ENCODE measurements at regions not wholly inside any gene's neighbourhood (a gene's known extent, or its start where the extent isn't known, plus 50 kb on each side); places are given as distances from the start of the nearest gene placed in this dataset.
"Not testable (repeated sequence)": the region's sequence is repeated elsewhere in the genome, so short reads cannot be mapped to it uniquely, and the experiment has no call there.

DNA sequence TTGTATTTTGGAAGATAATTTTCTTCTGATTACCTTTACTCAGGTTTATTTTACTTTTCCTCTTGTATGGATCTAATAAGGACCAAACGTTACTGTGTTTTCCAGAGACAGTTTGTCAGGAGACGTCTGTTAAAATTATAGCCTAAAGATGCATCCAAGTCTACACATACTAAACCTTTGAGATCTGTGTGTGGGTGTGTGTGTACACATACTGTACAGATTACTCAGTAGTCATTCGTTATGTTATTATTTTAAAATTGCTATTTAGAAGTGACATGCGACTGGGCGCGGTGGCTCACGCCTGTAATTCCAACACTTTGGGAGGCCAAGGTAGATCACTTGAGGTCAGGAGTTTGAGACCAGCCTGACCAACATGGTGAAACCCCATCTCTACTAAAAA, 51.6 kb upstream of the CNTLN start:
- no peak for DNase-seq (ENCODE audit: low spot score)

GRCh38 chr9:17082343-17083064, 52.3 kb upstream of the CNTLN start:
- no peak for DNase-seq (ENCODE audit: low spot score)

- no peak for DNase-seq (ENCODE audit: low spot score)
Observed at GRCh38 chr9:17081814-17082213, 53.0 kb upstream of the CNTLN start.

GRCh38 chr9:17081351-17081750, 53.5 kb upstream of the CNTLN start:
- no peak for DNase-seq (ENCODE audit: low spot score)

- DNase-seq (ENCODE audit: low spot score), result no peak
Observed at GRCh38 chr9:17075758-17076485, 58.9 kb upstream of the CNTLN start.

GRCh38 chr9:17075146-17075757, 59.6 kb upstream of the CNTLN start:
- DNase-seq (ENCODE audit: low spot score), result no peak

DNA sequence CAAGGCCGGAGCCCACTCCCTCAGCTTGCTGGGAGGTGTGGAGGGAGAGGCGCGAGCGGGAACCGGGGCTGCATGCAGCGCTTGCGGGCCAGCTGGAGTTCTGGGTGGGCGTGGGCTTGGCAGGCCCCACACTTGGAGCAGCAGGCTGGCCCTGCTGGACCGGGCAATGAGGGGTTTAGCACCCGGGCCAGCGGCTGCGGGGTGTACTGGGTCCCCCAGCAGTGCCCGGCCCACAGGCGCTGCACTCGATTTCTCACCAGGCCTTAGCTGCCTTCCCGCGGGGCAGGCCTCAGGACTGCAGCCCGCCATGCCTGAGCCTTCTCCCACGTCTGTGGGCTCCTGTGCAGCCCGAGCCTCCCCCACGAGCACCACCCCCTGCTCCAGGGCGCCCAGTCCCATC, 62.3 kb upstream of the CNTLN start:
- not testable (repeated sequence) for DNase-seq (ENCODE audit: low spot score)

- no peak for DNase-seq (ENCODE audit: low spot score)
Observed at GRCh38 chr9:17068671-17069070, 66.2 kb upstream of the CNTLN start.

- no peak for DNase-seq (ENCODE audit: low spot score)
Observed at GRCh38 chr9:17065062-17065461, 69.8 kb upstream of the CNTLN start.

- DNase-seq (ENCODE audit: low spot score), result no peak
Observed at GRCh38 chr9:17064558-17064957, 70.3 kb upstream of the CNTLN start.

DNA sequence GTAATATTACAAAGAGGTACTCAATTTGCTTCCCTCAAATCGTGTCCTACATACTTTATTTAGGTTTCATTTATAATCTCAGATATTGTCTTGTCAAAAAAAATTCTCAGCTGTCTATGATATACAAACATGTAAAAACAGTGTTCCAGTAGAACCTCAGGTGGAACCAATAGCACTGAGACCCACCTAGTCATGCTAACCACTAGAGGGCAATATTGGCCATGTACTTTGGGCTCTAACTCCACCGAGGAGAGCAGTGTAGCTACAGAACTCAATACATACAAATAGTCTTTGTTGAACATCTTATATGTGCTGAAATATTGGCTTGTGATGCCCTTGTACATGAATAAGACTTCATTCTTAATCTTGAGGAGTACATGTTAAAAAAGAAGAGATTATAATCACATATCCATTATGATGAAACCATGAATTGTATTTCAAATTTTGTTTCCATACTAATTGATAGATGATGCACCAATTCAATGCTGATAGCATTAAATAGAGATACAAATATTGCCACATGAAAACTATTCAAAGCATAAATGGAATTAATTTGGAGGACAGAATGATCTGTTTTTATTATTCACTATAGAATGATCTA, 71.2 kb upstream of the CNTLN start:
- no peak for DNase-seq (ENCODE audit: low spot score)

- no peak for DNase-seq (ENCODE audit: low spot score)
Observed at GRCh38 chr9:17062497-17062896, 72.3 kb upstream of the CNTLN start.

DNA sequence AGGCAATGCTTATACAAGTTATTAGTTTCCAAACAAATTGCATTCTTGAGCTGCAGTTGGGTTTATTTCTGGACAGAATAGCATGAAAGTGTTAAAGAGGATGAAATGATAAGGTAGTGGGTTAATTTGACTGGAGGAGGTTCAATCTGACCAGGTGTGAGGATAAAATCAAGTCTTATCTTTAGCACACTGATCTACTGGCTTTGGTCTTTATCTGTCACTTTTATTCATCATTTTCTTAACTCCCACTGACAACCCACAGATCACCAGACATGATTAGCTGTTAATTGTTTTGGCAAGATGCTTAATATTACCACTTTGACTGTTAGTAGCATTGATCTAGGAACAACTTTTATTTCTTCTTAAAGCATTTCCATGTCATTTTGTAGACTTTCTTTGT, 74.4 kb upstream of the CNTLN start:
- DNase-seq (ENCODE audit: low spot score), result no peak

DNA sequence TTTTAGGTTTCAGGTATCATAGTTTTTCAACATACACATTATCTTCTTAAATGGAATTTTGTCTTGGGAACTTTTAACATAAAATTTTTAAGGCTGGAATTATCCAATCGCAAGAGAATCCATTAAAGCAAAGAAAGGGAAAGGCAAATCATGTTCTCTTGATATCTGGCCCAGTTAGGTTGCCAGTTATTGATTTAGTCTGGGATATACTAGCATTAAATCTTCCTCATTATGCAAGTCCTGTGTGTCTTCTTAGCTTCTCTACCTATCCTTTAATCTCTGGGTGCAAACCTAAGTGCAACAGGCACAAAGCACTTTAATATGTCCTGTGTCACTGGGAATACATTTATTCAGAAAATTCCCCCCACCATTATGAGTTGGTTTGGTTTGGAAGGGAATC, 75.4 kb upstream of the CNTLN start:
- no peak for DNase-seq (ENCODE audit: low spot score)

GRCh38 chr9:17057729-17058128, 77.1 kb upstream of the CNTLN start:
- DNase-seq (ENCODE audit: low spot score), result no peak

DNA sequence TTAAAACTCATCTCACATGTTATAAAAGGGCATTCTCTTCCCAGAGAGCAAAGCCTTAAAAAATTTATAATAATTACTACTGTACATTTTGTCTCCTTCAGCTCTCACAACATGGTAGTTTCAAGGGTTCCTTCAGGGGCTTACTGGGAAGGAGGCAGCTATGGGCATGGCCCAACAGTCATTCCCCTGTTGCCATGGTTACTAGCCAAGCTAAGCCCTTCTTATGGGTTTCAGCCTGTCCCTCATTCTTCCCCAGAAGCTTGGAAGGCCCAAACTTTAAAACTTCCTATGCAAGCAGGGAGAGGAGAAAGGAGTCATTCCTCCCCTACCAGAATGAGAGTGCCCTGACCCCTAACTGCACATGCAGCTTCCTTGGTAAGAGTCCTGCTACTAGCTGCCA, 82.2 kb upstream of the CNTLN start:
- no peak for DNase-seq (ENCODE audit: low spot score)

DNA sequence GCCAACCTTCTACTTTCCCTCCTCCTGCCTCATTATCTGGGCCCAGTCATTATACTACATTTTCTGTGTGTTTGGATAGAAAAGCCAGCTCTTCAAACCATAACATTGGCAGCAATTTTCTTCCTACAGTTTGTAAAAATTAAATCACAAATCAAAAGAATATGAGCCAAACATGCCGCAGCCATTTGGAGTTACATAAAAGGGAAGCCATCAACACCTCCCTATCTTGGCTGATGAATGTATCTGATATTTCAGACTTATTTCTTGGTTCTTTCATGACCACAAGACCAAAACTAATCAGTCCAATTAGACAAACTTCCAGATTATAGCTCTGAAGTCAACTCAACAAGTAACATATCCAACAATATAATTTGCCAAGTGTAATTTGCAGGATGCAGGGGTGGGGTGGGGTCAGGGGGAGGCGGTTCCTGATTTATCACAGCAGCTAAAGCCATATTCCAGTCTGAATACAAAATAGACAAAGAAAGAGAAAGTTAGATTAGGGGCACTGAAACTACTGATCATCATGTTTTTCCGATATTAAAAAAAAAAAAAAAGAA, 89.4 kb upstream of the CNTLN start:
- DNase-seq (ENCODE audit: low spot score), result no peak

GRCh38 chr9:17031546-17031945, 103.3 kb upstream of the CNTLN start:
- no peak for DNase-seq (ENCODE audit: low spot score)

- no peak for DNase-seq (ENCODE audit: low spot score)
Observed at GRCh38 chr9:17025281-17025680, 109.6 kb upstream of the CNTLN start.

DNA sequence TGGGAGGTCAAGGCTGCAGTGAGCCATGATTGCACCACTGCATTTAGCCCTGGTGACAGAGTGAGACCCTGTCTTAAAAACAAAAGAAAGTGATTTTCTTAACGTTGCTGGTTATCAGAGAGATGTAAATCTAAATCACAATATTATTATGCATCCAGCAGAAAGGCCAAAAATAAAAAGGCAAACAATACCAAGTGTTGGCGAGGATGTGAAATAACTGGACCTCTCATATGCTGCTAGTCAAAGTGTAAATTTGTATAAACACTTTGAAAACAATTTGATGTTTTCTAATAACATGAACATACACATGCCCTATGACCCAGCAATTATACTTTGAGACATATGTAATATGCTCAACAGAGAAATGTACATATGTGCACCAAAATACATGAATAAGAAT, 110.7 kb upstream of the CNTLN start:
- DNase-seq (ENCODE audit: low spot score), result no peak

DNA sequence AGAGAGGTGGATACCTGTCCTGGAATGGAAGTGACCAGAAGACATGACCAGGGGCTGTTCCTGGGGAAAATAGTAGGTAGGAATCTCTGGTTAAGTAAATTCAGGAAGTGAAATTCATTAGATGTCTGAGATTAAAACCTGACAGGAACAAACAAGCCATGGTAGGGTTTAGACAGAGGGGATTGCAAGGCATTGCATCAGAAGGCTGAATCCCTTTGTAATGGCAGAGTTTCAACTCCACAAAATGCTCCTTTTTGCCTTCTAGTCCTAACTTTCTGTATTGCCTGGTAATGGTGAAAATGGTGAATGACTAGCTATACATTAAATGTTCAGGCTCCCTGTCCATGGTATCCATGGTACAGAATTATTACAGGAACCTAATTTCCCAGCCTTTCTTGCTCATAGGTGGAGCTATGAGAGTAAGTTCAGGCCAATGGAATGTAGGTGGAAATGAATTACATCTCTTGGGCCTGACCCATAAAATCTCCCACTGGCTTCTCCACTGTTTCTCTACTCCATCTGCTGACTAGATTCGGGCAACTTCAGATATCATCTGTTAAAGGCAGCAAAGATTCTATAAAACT, 113.4 kb upstream of the CNTLN start:
- DNase-seq (ENCODE audit: low spot score), result no peak

GRCh38 chr9:17019398-17019797, 115.4 kb upstream of the CNTLN start:
- no peak for DNase-seq (ENCODE audit: low spot score)
